OCI-M2 (cell line): ENCODE measurements at regions not wholly inside any gene's neighbourhood (a gene's known extent, or its start where the extent isn't known, plus 50 kb on each side); places are given as distances from the start of the nearest gene placed in this dataset.
"Not testable (repeated sequence)": the region's sequence is repeated elsewhere in the genome, so short reads cannot be mapped to it uniquely, and the experiment has no call there.

ENCODE experiments used
- DNase-seq: peaks from one replicate; lab custom pipeline; 2025; ENCODE audit not compliant: unreplicated experiment; lab: John Stamatoyannopoulos, UW

DNA sequence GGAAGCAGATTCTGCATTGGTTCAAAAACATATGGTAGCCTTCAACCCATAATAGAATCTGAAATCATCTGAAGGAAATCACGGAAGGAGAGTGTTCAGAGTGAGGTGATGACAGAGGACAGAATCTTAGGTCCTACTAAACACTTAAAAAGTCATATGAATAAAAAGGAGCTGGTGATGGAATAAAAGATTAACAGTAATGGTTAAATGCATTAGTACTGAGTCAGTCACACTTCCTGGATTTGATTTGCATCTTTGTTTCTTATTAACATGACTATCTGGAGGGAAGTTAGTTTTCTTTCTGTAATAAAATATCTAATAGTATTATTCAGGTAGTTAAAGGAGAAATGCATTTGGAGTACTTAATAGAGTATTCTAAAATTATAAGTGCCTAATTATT, 296.3 kb upstream of the ATXN7L3B start:
- no peak for DNase-seq

- DNase-seq, result no peak
Measured at GRCh38 chr12:74242088-74242487, 295.5 kb upstream of the ATXN7L3B start.

- no peak for DNase-seq
Measured at GRCh38 chr12:74245458-74245857, 292.2 kb upstream of the ATXN7L3B start.

DNA sequence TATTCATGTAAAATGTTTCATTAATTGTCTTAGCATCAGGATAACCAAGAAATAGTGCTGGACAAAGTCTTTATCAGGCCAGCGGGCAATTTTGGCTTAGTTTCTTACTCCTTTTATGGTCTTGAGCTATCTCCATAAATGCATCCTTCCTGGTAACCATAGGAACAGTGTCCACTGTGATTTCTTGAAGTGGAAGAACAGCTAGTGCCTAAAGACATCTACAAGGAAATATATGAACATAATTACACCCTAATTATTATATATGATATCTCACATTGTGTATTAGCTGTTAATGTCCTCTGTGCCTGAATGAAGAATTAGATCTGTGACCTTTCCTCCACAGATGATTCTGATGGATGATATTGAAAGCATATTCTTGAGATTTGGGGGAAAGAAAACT, 286.7 kb upstream of the ATXN7L3B start:
- no peak for DNase-seq

DNA sequence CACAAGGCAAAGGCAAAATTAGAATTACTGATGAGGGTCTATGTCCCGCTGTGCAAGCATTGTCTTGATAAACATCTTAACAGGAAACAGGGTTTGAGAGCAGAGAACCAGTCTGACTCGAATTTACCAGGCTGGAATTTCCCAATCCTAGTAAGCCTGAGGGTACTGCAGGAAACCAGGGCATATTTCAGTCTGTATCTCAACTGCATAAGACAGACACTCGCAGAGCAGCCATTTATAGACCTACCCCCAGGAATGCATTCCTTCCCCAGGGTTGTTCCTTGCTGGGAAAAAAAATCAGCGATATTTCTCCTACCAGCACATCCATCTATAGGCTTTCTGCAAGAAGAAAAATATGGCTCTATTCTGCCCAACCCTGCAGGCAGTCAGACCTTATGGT, 283.8 kb upstream of the ATXN7L3B start:
- DNase-seq, result not testable (repeated sequence)

GRCh38 chr12:74254784-74255183, 282.9 kb upstream of the ATXN7L3B start:
- DNase-seq, result no peak

DNA sequence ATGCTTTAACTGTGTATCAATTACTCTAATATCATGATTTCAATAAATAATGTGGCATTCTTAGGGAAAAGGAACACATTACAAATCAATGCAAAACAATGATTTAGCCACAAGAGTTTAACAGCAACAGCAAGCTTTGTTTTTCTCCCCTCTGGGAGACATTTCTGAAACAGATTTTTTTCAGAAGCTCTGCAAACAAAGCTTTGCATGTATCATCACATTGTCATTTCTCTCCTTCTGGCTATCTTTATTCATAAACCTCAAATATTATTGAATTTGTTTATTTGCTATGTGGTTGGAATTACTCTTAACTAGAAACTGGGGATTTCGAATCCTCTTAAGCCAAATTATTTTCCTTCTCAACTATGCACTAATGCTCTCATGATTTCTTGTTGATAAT, 278.4 kb upstream of the ATXN7L3B start:
- no peak for DNase-seq

GRCh38 chr12:74264692-74265091, 272.9 kb upstream of the ATXN7L3B start:
- no peak for DNase-seq

GRCh38 chr12:74269355-74269754, 268.3 kb upstream of the ATXN7L3B start:
- DNase-seq, result not testable (repeated sequence)

- DNase-seq, result no peak
Measured at GRCh38 chr12:74280156-74280655, 257.4 kb upstream of the ATXN7L3B start.

GRCh38 chr12:74281401-74282180, 256.0 kb upstream of the ATXN7L3B start:
- DNase-seq, result not testable (repeated sequence)

GRCh38 chr12:74283646-74284045, 254.0 kb upstream of the ATXN7L3B start:
- no peak for DNase-seq

GRCh38 chr12:74285773-74286172, 251.9 kb upstream of the ATXN7L3B start:
- DNase-seq, result no peak

DNA sequence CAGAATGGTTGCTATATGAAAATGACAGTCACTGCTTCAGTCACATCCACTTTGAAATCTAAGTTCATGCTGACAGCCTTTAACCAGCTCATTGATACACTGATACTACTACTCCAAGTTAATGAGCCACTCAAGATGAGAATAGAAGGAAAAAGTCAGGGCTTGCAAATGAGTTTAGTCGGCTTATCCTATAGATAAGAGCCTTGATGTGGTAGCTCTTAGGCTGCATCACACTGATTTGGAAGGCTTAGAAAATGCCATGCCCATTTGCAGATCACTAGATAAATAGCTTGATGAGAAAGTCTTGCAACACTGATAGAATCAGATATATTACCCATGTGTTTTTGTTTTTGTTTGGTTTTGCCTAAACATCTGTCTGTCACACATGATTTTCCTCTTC, 251.4 kb upstream of the ATXN7L3B start:
- DNase-seq, result no peak

- DNase-seq, result no peak
Measured at GRCh38 chr12:74292351-74293194, 245.1 kb upstream of the ATXN7L3B start.

DNA sequence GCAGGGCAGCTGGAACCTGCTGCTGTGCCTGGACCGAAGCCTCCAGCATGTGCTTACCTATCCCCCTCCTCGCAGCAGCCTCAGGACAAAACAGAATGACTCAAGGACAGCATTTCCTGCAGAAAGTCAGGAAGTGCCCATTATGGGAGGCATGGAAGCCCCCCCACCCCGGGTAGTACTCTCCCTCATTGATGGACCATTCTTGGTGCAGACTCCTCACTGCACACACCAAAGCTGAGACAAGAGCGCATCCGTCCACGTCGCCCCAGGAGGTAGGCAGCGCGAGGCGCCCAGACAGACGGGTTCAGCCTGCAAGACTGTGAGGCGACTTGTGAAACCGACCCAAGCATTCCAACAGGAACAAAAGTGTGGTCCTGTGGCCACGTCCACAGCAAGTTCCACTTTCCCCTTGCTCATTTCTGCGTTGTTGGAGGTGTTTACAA, 243.9 kb upstream of the ATXN7L3B start:
- DNase-seq, result no peak

DNA sequence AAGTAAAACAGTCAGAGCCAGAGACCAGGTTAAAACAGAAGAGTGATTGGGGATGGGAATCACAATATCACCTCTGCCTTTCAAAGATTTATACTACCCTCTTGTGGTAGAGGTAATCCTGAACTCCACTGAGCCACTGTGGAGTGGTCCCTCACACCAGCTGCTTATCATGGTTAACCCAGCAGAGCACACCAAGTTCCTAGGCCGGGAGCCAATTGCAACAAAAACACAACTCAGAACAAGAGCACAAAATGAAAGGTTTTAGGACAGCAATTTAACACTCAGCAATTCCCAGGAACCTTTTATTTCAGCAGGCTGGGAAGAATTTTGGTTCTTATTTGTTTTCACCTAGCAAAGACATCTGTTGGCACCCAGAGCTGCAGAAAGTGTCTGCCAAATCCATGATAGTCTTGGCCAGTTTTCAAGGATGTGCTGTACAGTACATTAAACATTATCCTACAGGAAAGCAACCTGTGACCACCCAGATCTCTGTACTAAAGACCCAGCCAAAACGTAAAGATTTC, 220.5 kb upstream of the ATXN7L3B start:
- DNase-seq, result no peak

- no peak for DNase-seq
Measured at GRCh38 chr12:74317741-74318140, 219.9 kb upstream of the ATXN7L3B start.

- DNase-seq, result no peak
Measured at GRCh38 chr12:74319886-74320285, 217.7 kb upstream of the ATXN7L3B start.

DNA sequence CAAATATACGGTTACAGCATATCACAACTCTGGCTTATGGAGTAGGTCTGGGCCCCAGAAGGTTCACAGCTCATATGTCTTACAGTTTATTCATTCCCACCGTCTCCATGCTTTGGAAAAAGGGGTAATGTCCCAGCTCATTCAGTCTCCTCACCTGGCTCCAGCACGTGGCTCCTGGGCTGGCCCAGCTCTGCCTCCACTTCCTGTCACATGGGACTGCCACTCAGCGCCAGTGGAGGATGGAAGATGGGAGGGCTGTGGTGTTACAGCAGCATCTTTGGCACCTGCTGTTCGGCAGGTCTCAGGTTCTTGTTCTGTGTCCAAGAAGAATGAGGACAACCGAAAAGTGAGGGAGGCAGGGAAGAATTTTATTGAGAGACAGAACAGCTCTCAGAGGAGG, 216.3 kb upstream of the ATXN7L3B start:
- no peak for DNase-seq

- no peak for DNase-seq
Measured at GRCh38 chr12:74322792-74323191, 214.8 kb upstream of the ATXN7L3B start.

DNA sequence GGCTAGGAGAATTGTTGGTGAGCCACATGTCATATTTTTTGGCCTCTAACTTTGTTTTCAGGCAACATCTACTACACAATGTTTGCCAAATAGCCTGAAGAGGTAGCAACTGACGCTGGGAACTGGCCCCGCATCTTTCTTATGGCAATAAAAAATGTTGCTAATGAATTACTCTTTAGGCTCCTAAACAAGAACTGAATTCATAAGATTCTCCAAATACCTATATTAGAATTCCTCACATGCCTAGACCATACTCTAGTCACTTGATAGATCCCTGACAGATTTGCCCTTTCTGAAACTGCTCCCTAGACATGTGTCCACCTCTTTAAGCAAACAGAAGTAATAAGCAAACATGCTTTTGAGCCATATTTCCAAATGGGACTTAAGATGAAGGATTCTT, 209.0 kb upstream of the ATXN7L3B start:
- DNase-seq, result no peak
